HUES6 (cell line): ENCODE measurements at regions not wholly inside any gene's neighbourhood (a gene's known extent, or its start where the extent isn't known, plus 50 kb on each side); places are given as distances from the start of the nearest gene placed in this dataset.

Experiments
- H3K27ac ChIP-seq: 2 replicates; pipeline ENCODE4 v1.7.0; 2013; ENCODE audit warnings: low read depth, mild to moderate bottlenecking, low read length, inconsistent platforms
- H3K27me3 ChIP-seq: 2 replicates; pipeline ENCODE4 v1.6.1; 2013; ENCODE audit warnings: low read length; ENCODE audit not compliant: control insufficient read depth, insufficient read depth
- H3K36me3 ChIP-seq: 2 replicates; pipeline ENCODE4 v1.6.1; 2013; ENCODE audit warnings: low read length; ENCODE audit not compliant: control insufficient read depth, insufficient read depth
- H3K4me1 ChIP-seq: 2 replicates; pipeline ENCODE4 v1.6.1; 2013; ENCODE audit warnings: low read length; ENCODE audit not compliant: control insufficient read depth, insufficient read depth
- H3K4me3 ChIP-seq: 2 replicates; pipeline ENCODE4 v1.5.1; 2013; ENCODE audit warnings: low read depth, low read length
- H3K9ac ChIP-seq: one replicate; pipeline ENCODE4 v1.6.1; 2013; ENCODE audit warnings: mild to moderate bottlenecking, low read length
- H3K9me3 ChIP-seq: 2 replicates; pipeline ENCODE4 v1.6.1; 2013; ENCODE audit warnings: low read depth, low read length; ENCODE audit not compliant: control insufficient read depth, insufficient read depth

DNA sequence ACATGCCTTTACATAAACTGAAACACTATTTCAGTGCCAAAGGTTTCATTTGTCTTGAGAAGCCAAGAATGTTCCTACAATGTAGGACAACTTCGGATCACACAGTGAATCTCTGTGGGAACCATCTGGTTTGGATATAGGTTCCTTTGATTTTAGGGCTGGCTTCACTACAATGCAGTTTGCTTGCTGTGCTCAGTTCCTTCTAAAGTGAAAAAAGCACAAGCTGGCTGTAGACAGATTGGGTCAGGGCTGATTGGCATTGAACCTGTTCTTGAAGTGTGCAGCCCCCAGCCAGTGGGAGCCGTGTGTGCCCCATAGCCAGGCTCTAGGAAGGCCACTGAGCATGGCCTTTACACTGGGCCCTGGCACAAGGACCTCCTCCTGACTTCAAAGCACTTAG lies 167.9 kb upstream of the HNRNPA3 start:
- no peak overlapping the region for H3K27ac ChIP-seq
- H3K36me3 ChIP-seq, result no peaks in the 10 kb centered on the region
- H3K4me3 ChIP-seq, result no peak overlapping the region
- no peaks in the 10 kb centered on the region for H3K27me3 ChIP-seq
- no peaks in the 10 kb centered on the region for H3K9me3 ChIP-seq
- H3K4me1 ChIP-seq, result peaks cover 5% of the 10 kb centered on the region; the same call in 1 of the 2 replicates
- H3K9ac ChIP-seq, result no peak overlapping the region

DNA sequence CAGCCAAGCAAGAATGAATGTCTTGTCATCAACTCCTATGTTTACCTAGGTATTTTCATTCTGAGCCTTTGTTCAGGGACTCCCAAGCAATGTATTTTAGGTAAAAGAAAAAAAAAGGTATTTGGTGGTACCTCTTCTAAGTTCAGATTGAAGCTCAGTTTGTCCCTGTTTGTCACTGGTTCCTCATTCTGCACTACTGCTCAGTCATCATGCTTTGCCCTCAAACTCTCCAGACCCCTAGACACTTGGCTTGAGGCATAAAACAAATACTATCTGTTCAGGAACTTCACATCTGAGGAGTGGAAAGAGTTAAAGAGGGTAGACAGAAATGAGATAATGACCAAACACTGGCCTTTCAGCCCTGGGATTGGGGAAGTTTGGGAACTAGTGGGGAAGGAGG lies 163.6 kb upstream of the HNRNPA3 start:
- H3K4me3 ChIP-seq, result no peak overlapping the region
- H3K9ac ChIP-seq, result no peak overlapping the region
- H3K27ac ChIP-seq, result no peak overlapping the region
- no peaks in the 10 kb centered on the region for H3K36me3 ChIP-seq
- no peaks in the 10 kb centered on the region for H3K9me3 ChIP-seq
- no peaks in the 10 kb centered on the region for H3K27me3 ChIP-seq
- H3K4me1 ChIP-seq, result peaks cover 3% of the 10 kb centered on the region; the same call in 1 of the 2 replicates

GRCh38 chr2:177051278-177051677 lies 161.3 kb upstream of the HNRNPA3 start:
- H3K36me3 ChIP-seq, result no peaks in the 10 kb centered on the region
- H3K27ac ChIP-seq, result no peak overlapping the region
- H3K4me1 ChIP-seq, result no peaks in the 10 kb centered on the region
- no peak overlapping the region for H3K9ac ChIP-seq
- no peaks in the 10 kb centered on the region for H3K9me3 ChIP-seq
- H3K27me3 ChIP-seq, result no peaks in the 10 kb centered on the region
- no peak overlapping the region for H3K4me3 ChIP-seq

GRCh38 chr2:177052471-177052870 lies 160.1 kb upstream of the HNRNPA3 start:
- no peak overlapping the region for H3K4me3 ChIP-seq
- H3K9me3 ChIP-seq, result no peaks in the 10 kb centered on the region
- H3K27ac ChIP-seq, result no peak overlapping the region
- H3K36me3 ChIP-seq, result no peaks in the 10 kb centered on the region
- no peak overlapping the region for H3K9ac ChIP-seq
- H3K4me1 ChIP-seq, result no peaks in the 10 kb centered on the region
- H3K27me3 ChIP-seq, result no peaks in the 10 kb centered on the region

GRCh38 chr2:177053038-177053437 lies 159.6 kb upstream of the HNRNPA3 start:
- Histone ChIP-seq H3K9ac (no peak overlapping the region), H3K9me3 (no peaks in the 10 kb centered on the region), H3K4me3 (no peak overlapping the region), H3K36me3 (no peaks in the 10 kb centered on the region), H3K27me3 (no peaks in the 10 kb centered on the region), H3K27ac (no peak overlapping the region), H3K4me1 (no peaks in the 10 kb centered on the region)

- Histone ChIP-seq H3K36me3 (no peaks in the 10 kb centered on the region), H3K4me1 (no peaks in the 10 kb centered on the region), H3K4me3 (no peak overlapping the region), H3K27me3 (no peaks in the 10 kb centered on the region), H3K27ac (no peak overlapping the region), H3K9me3 (no peaks in the 10 kb centered on the region), H3K9ac (no peak overlapping the region)
Observed at GRCh38 chr2:177053716-177054115, 158.9 kb upstream of the HNRNPA3 start.

- H3K36me3 ChIP-seq, result no peaks in the 10 kb centered on the region
- no peaks in the 10 kb centered on the region for H3K4me1 ChIP-seq
- H3K27me3 ChIP-seq, result no peaks in the 10 kb centered on the region
- H3K9ac ChIP-seq, result no peak overlapping the region
- no peaks in the 10 kb centered on the region for H3K9me3 ChIP-seq
- no peak overlapping the region for H3K27ac ChIP-seq
- H3K4me3 ChIP-seq, result no peak overlapping the region
Observed at GRCh38 chr2:177056481-177056929, 156.1 kb upstream of the HNRNPA3 start.

DNA sequence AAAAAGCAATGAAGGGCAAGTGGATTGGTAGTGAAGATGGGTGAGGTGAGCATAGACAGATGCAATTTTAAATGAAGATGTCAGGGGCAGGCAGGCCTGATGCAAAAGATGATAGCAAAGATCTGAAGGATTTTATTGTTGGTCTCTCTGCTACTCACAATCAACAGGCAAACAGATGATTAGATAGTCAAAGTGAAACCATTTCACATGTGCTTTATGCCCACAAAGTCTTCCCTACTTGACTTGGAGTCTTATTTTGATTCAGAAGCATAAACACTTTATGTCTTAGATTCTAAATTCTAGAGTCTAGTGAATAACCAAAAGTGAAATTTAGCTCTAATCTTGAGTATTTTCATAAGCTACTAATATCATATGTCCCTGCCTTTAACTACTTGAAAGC lies 153.8 kb upstream of the HNRNPA3 start:
- Histone ChIP-seq H3K9ac (no peak overlapping the region), H3K9me3 (no peaks in the 10 kb centered on the region), H3K27me3 (no peaks in the 10 kb centered on the region), H3K4me1 (no peaks in the 10 kb centered on the region), H3K36me3 (no peaks in the 10 kb centered on the region), H3K4me3 (no peak overlapping the region), H3K27ac (no peak overlapping the region)

DNA sequence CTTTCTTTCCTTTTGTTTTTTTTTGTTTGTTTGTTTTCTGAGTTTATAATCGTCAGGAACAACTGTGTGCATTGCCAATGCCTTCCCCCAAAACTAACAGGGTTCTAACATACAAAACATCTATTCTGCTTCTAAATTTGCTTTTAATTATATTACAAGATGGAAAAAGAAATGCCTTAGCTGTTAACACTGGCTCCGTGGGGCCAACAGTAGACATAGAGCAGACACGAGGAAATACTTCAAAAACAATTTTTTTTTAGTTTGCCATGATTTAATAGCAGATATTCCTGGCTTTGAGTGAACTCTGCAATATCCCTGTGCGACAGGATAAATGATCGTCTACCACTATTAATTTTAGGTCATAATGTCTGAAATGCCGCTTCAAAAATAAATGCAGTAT lies 153.3 kb upstream of the HNRNPA3 start:
- H3K27me3 ChIP-seq, result no peaks in the 10 kb centered on the region

DNA sequence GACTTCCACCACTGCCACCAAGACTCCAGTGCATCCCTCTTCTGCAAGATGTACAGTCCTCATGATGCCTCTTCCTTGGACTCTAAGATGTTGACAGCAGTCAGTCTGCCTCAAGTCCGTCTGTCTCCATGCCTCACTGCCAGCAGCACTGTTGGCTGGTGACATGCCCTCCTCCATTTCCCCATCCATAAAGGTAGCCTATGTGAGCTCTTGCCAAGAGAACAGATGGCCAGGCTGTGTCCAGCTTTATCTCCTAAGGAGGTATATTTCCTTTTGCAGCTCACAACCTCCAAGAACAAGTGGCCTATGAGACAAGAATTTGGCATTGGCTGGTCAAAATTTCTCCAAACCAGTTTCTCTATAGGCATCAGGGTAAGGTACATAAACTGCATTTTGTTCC lies 149.3 kb upstream of the HNRNPA3 start:
- Histone ChIP-seq H3K27me3 (no peaks in the 10 kb centered on the region), H3K36me3 (no peaks in the 10 kb centered on the region), H3K9ac (no peak overlapping the region), H3K27ac (no peak overlapping the region), H3K9me3 (no peaks in the 10 kb centered on the region), H3K4me3 (no peak overlapping the region), H3K4me1 (no peaks in the 10 kb centered on the region)

More for the DNA sequence above, 153.3 kb upstream of the HNRNPA3 start:
- Histone ChIP-seq H3K4me3 (no peak overlapping the region), H3K36me3 (no peaks in the 10 kb centered on the region), H3K9me3 (no peaks in the 10 kb centered on the region), H3K27ac (no peak overlapping the region), H3K9ac (no peak overlapping the region), H3K4me1 (no peaks in the 10 kb centered on the region)

GRCh38 chr2:177064422-177064821 lies 148.2 kb upstream of the HNRNPA3 start:
- Histone ChIP-seq H3K9ac (no peak overlapping the region), H3K27me3 (no peaks in the 10 kb centered on the region), H3K4me3 (no peak overlapping the region), H3K9me3 (no peaks in the 10 kb centered on the region), H3K36me3 (no peaks in the 10 kb centered on the region), H3K4me1 (no peaks in the 10 kb centered on the region), H3K27ac (no peak overlapping the region)

DNA sequence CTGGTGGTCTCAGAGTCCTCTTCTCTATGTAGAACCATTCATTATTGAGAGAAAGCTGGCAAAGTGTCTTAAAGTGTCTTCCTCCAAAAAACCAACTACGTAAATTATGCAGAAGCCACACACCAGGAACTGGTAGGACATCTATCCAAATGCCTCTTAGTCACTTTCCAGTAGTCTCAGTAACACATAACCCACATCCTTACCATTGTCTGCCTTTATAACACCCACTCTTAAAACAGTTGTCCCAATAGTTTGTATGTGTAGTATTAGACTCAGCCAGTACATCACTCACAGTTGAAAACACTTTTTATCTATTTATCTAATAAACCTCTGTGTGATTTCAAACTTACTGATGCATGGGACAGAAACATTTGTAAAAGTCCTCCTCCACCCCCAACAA lies 143.6 kb upstream of the HNRNPA3 start:
- no peak overlapping the region for H3K4me3 ChIP-seq
- no peaks in the 10 kb centered on the region for H3K4me1 ChIP-seq
- no peak overlapping the region for H3K9ac ChIP-seq
- no peaks in the 10 kb centered on the region for H3K36me3 ChIP-seq
- no peaks in the 10 kb centered on the region for H3K9me3 ChIP-seq
- no peaks in the 10 kb centered on the region for H3K27me3 ChIP-seq
- no peak overlapping the region for H3K27ac ChIP-seq
